HepG2 (cell line): ENCODE measurements at regions not wholly inside any gene's neighbourhood (a gene's known extent, or its start where the extent isn't known, plus 50 kb on each side); places are given as distances from the start of the nearest gene placed in this dataset.

Experiments
- BCL6 ChIP-seq: IDR thresholded peaks from 2 replicates; pipeline ENCODE4 v1.6.1; 2016; ENCODE audit warnings: missing genetic modification reagents, missing compliant biosample characterization
- CC2D1A ChIP-seq: sonication (generic); formaldehyde crosslinking; IDR thresholded peaks from 2 replicates; pipeline ENCODE4 v1.8.1; 2023; ENCODE audit warnings: mild to moderate bottlenecking, missing genetic modification reagents
- CHCHD3 ChIP-seq: sonication (generic); formaldehyde crosslinking; IDR thresholded peaks from 2 replicates; pipeline ENCODE4 v1.8.0; 2022; ENCODE audit warnings: mild to moderate bottlenecking, missing genetic modification reagents, moderate library complexity
- JUN ChIP-seq: sonication (generic); formaldehyde crosslinking; IDR thresholded peaks from 2 replicates; pipeline ENCODE4 v1.4.0; 2020; ENCODE audit warnings: mild to moderate bottlenecking, missing genetic modification reagents
- PHB2 ChIP-seq: fragments of 450-650 bp; IDR thresholded peaks from 2 replicates; pipeline ENCODE4 v1.6.1; 2018; ENCODE audit not compliant: partially characterized antibody
- RXRB ChIP-seq: IDR thresholded peaks from 2 replicates; pipeline ENCODE4 v1.6.1; 2016; ENCODE audit warnings: borderline replicate concordance, missing genetic modification reagents, missing compliant biosample characterization
- SMC3 ChIP-seq: IDR thresholded peaks from 2 replicates; pipeline ENCODE4 v1.6.1; 2011; ENCODE audit warnings: low read length, improper control_type of control experiment
- SP1 ChIP-seq, 2 experiments: fragments of 450-650 bp in 1 of 2; sonication (generic) in 1 of 2; formaldehyde crosslinking in 1 of 2; IDR thresholded peaks; 2 replicates each; pipeline versions ENCODE4 v1.4.0 to v1.6.1; 2016 to 2020; ENCODE audit warnings: missing genetic modification reagents in 1 of 2
- ZFAT ChIP-seq: sonication (generic); formaldehyde crosslinking; conservative IDR thresholded peaks from 2 replicates; pipeline ENCODE4 v1.8.1; 2023; ENCODE audit warnings: missing genetic modification reagents, inconsistent platforms
- ZNF569 ChIP-seq: sonication (generic); formaldehyde crosslinking; IDR thresholded peaks from 2 replicates; pipeline ENCODE4 v1.5.0; 2020; ENCODE audit warnings: mild to moderate bottlenecking, missing genetic modification reagents, moderate library complexity, borderline replicate concordance
- TF ChIP-seq, protein P1 (sequence below): sonication (generic); formaldehyde crosslinking; IDR thresholded peaks from 2 replicates; pipeline ENCODE4 v1.4.0; 2020; ENCODE audit warnings: missing genetic modification reagents

DNA sequence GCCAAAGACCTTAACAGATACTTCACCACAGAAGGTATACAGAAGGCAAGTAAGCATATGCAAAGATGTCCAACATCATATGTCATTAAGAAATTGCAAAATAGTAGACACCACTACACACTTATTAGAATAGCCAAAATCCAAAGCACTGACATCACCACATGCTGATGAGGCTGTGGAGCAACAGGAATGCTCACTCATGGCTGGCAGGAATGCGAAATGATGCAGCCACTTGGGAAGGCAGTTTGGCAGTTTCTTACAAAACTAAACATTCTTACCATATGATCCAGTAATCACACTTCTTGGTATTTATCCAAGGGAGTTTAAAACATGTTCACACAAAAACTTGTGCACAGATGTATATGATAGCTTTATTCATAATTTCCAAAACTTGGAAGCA is 261.2 kb upstream of the AJAP1 start:
- TF ChIP-seq BCL6 (CRISPR knock-in tag) (no peak), PHB2 (no peak), SP1 (IDR thresholded peaks at IDR 0.05) (no peak), SP1 (CRISPR knock-in tag; IDR thresholded peaks at IDR 0.05) (no peak), SMC3 (no peak), CC2D1A (no peak), CHCHD3 (no peak), ZNF569 (no peak), ZFAT (CRISPR knock-in tag) (no peak), RXRB (CRISPR knock-in tag) (no peak), JUN (CRISPR knock-in tag) (no peak)
- TF ChIP-seq, protein P1, sequence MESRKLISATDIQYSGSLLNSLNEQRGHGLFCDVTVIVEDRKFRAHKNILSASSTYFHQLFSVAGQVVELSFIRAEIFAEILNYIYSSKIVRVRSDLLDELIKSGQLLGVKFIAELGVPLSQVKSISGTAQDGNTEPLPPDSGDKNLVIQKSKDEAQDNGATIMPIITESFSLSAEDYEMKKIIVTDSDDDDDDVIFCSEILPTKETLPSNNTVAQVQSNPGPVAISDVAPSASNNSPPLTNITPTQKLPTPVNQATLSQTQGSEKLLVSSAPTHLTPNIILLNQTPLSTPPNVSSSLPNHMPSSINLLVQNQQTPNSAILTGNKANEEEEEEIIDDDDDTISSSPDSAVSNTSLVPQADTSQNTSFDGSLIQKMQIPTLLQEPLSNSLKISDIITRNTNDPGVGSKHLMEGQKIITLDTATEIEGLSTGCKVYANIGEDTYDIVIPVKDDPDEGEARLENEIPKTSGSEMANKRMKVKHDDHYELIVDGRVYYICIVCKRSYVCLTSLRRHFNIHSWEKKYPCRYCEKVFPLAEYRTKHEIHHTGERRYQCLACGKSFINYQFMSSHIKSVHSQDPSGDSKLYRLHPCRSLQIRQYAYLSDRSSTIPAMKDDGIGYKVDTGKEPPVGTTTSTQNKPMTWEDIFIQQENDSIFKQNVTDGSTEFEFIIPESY (CRISPR knock-in tag): no peak
